SU-DHL-6 (cell line): ENCODE measurements at regions not wholly inside any gene's neighbourhood (a gene's known extent, or its start where the extent isn't known, plus 50 kb on each side); places are given as distances from the start of the nearest gene placed in this dataset.

Experiments used
- H2AFZ ChIP-seq: fragments of 200-600 bp; sonication (generic); 2 replicates; pipeline ENCODE4 v1.6.1; 2014; ENCODE audit warnings: low read depth, mild to moderate bottlenecking, moderate library complexity, mixed read lengths, antibody characterized with exemption, low read length; ENCODE audit not compliant: severe bottlenecking
- H3F3A ChIP-seq: fragments of 200-600 bp; shearing (Covaris generic); 2 replicates; pipeline ENCODE4 v1.6.0; 2016; ENCODE audit warnings: antibody characterized with exemption, mild to moderate bottlenecking; ENCODE audit not compliant: insufficient read depth
- H3K27ac ChIP-seq: fragments of 200-600 bp; sonication (generic); 2 replicates; pipeline ENCODE4 v1.5.1; 2016; ENCODE audit warnings: low read depth, mild to moderate bottlenecking, low read length, moderate library complexity, mixed read lengths
- H3K27me3 ChIP-seq: fragments of 200-600 bp; sonication (generic), shearing (Covaris generic); 2 replicates; pipeline ENCODE4 v1.6.0; 2014; ENCODE audit warnings: mild to moderate bottlenecking, low read length
- H3K36me3 ChIP-seq: fragments of 200-600 bp; sonication (generic); 2 replicates; pipeline ENCODE4 v1.6.1; 2014; ENCODE audit warnings: mild to moderate bottlenecking, low read length, mixed read lengths
- H3K4me2 ChIP-seq: fragments of 300-600, 200-600 bp; shearing (Covaris generic), sonication (generic); 2 replicates; pipeline ENCODE4 v1.6.0; 2014; ENCODE audit warnings: low read length, low read depth, mild to moderate bottlenecking; ENCODE audit not compliant: poor library complexity, severe bottlenecking
- H3K4me3 ChIP-seq: fragments of 200-600 bp; sonication (generic); 2 replicates; pipeline ENCODE4 v1.5.1; 2014; ENCODE audit warnings: antibody characterized with exemption, low read length, mild to moderate bottlenecking, mixed read lengths; ENCODE audit not compliant: insufficient read depth, poor library complexity, severe bottlenecking
- H3K79me2 ChIP-seq: fragments of 200-600 bp; sonication (generic); 2 replicates; pipeline ENCODE4 v1.6.1; 2014; ENCODE audit warnings: mild to moderate bottlenecking, low read length, moderate library complexity; ENCODE audit not compliant: insufficient read depth
- H3K9ac ChIP-seq: fragments of 200-600 bp; sonication (generic); 2 replicates; pipeline ENCODE4 v1.7.0; 2014; ENCODE audit warnings: mild to moderate bottlenecking, low read length
- H3K9me2 ChIP-seq: fragments of 200-600 bp; sonication (generic); replicated peaks from 2 replicates; pipeline ENCODE4 v1.6.1; 2014; ENCODE audit warnings: low read length; ENCODE audit not compliant: insufficient read depth
- H3K9me3 ChIP-seq: fragments of 200-600 bp; sonication (generic); 2 replicates; pipeline ENCODE4 v1.6.1; 2014; ENCODE audit warnings: low read length, mixed read lengths; ENCODE audit not compliant: insufficient read depth
- H4K20me1 ChIP-seq: fragments of 200-600 bp; sonication (generic); 2 replicates; pipeline ENCODE4 v1.6.1; 2014; ENCODE audit warnings: low read depth, mild to moderate bottlenecking, antibody characterized with exemption, low read length, moderate library complexity, mixed read lengths
- EZH2phosphoT487 ChIP-seq: fragments of 200-600 bp; sonication (generic), shearing (Covaris generic); conservative IDR thresholded peaks from 2 replicates; pipeline ENCODE4 v1.6.1; 2018; ENCODE audit warnings: mild to moderate bottlenecking, antibody characterized with exemption, low read length, moderate library complexity, mixed read lengths
- TF ChIP-seq, protein P1 (sequence below): fragments of 200-600 bp; sonication (generic); IDR thresholded peaks from one replicate; pipeline ENCODE4 v1.5.1; 2017; ENCODE audit warnings: antibody characterized with exemption, mild to moderate bottlenecking, low read length, moderate library complexity; ENCODE audit not compliant: insufficient read depth, poor library complexity, severe bottlenecking

GRCh38 chr21:16800536-16801275, 712.1 kb upstream of the CXADR start:
- Histone ChIP-seq H3K4me3 (no peak overlapping the region), H3K9ac (no peak overlapping the region), H3K27ac (no peak overlapping the region), H3K4me2 (no peak overlapping the region), H3K79me2 (no peaks in the 10 kb centered on the region), H3K27me3 (no peaks in the 10 kb centered on the region), H3K9me2 (no peaks in the 10 kb centered on the region), H2AFZ (no peak overlapping the region), H3F3A (no peaks in the 10 kb centered on the region), H4K20me1 (no peaks in the 10 kb centered on the region), H3K9me3 (peaks cover 11% of the 10 kb centered on the region; the same call in 1 of the 2 replicates), H3K36me3 (no peaks in the 10 kb centered on the region)
- TF ChIP-seq EZH2phosphoT487: no peak
- TF ChIP-seq, protein P1, sequence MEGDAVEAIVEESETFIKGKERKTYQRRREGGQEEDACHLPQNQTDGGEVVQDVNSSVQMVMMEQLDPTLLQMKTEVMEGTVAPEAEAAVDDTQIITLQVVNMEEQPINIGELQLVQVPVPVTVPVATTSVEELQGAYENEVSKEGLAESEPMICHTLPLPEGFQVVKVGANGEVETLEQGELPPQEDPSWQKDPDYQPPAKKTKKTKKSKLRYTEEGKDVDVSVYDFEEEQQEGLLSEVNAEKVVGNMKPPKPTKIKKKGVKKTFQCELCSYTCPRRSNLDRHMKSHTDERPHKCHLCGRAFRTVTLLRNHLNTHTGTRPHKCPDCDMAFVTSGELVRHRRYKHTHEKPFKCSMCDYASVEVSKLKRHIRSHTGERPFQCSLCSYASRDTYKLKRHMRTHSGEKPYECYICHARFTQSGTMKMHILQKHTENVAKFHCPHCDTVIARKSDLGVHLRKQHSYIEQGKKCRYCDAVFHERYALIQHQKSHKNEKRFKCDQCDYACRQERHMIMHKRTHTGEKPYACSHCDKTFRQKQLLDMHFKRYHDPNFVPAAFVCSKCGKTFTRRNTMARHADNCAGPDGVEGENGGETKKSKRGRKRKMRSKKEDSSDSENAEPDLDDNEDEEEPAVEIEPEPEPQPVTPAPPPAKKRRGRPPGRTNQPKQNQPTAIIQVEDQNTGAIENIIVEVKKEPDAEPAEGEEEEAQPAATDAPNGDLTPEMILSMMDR: no peak

- Histone ChIP-seq H4K20me1 (no peaks in the 10 kb centered on the region), H3K79me2 (no peaks in the 10 kb centered on the region), H3K9me2 (no peaks in the 10 kb centered on the region), H3K4me3 (no peak overlapping the region), H3K36me3 (no peaks in the 10 kb centered on the region), H3K27ac (no peak overlapping the region), H3K4me2 (no peak overlapping the region), H3K27me3 (no peaks in the 10 kb centered on the region), H3K9ac (no peak overlapping the region), H3F3A (no peaks in the 10 kb centered on the region), H3K9me3 (no peaks in the 10 kb centered on the region), H2AFZ (no peak overlapping the region)
- TF ChIP-seq, protein P1: no peak
- TF ChIP-seq EZH2phosphoT487: no peak
Observed at GRCh38 chr21:16811011-16811410, 701.8 kb upstream of the CXADR start.

DNA sequence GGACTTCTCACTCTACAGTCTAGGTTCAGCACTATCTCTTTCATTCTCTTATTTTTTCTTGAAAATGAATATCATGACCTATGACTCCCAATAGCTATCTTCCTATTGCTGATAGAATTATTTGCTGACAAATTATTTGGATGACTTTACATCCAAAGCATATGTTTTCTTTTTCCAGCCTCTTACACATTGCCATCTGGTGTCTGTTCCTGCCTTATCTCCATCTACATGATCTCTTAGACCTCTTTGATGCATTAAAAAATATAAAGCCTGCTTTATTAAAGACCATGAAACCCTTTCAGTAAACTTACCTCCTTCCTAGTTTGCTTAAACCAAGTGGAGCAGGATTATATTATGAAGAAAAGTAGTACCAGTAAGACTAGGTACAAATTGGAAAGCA, 700.9 kb upstream of the CXADR start:
- Histone ChIP-seq H3K9ac (no peak overlapping the region), H3K79me2 (no peaks in the 10 kb centered on the region), H3K4me3 (no peak overlapping the region), H3K27me3 (no peaks in the 10 kb centered on the region), H4K20me1 (no peaks in the 10 kb centered on the region), H3K36me3 (no peaks in the 10 kb centered on the region), H3K9me3 (no peaks in the 10 kb centered on the region), H3K27ac (no peak overlapping the region), H3K4me2 (no peak overlapping the region), H3K9me2 (no peaks in the 10 kb centered on the region), H2AFZ (no peak overlapping the region), H3F3A (no peaks in the 10 kb centered on the region)
- no peak for TF ChIP-seq EZH2phosphoT487
- TF ChIP-seq, protein P1: no peak
